ENCODE measurements at regions not wholly inside any gene's neighbourhood (a gene's known extent, or its start where the extent isn't known, plus 50 kb on each side); places are given as distances from the start of the nearest gene placed in this dataset.

DNA sequence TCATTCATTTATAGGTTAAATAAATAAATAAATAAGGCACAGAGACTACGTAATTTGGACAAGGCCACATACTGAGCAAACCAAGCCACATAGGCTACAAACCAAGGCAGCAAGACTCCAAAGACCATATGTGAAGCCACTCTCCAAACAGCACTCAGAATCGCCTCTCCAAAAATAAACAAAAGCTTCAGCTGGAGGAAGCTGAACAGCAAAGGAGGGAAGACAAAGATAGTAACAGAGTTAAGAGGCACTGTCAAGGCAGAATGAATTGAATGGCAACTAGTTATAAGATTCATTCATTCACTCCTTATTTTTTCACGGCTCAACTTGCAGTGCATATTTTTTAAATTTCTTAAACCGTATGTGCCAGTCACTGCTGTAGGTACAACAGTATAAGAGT, 200.5 kb upstream of the GRIP1 start:
- Histone ChIP-seq H3K4me1 (no peaks in the 10 kb centered on the region), H3K27ac (no peak overlapping the region), H3K4me3 (no peak overlapping the region), H3K9me3 (no peaks in the 10 kb centered on the region), H3K27me3 (ENCODE audit: low read depth) (peaks cover 5% of the 10 kb centered on the region), H3K36me3 (no peaks in the 10 kb centered on the region)
- ATAC-seq (no peak), DNase-seq (no peak)
- intact Hi-C loops (cut with DNase I) = no loop called here
- TF ChIP-seq, protein P1, sequence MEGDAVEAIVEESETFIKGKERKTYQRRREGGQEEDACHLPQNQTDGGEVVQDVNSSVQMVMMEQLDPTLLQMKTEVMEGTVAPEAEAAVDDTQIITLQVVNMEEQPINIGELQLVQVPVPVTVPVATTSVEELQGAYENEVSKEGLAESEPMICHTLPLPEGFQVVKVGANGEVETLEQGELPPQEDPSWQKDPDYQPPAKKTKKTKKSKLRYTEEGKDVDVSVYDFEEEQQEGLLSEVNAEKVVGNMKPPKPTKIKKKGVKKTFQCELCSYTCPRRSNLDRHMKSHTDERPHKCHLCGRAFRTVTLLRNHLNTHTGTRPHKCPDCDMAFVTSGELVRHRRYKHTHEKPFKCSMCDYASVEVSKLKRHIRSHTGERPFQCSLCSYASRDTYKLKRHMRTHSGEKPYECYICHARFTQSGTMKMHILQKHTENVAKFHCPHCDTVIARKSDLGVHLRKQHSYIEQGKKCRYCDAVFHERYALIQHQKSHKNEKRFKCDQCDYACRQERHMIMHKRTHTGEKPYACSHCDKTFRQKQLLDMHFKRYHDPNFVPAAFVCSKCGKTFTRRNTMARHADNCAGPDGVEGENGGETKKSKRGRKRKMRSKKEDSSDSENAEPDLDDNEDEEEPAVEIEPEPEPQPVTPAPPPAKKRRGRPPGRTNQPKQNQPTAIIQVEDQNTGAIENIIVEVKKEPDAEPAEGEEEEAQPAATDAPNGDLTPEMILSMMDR (IDR thresholded peaks at IDR 0.05) = no peak

DNA sequence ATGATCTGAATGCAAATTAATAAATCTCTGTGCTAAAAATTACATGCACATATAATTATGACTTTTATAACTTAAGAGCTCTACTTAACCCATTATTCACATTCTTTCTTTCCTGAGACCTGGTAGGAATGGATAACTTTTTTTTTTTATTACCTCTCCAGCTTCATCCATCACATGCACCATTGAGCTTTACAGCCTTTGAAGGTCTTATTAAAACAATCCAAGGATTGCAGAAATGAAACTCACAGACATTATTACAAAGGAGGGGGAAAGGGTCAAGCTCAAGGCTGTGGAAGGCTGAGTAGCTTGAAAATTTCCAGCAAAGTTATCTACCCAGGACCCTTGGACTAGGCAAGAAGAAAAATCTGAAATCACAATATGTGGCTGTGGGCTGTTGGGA, 202.5 kb upstream of the GRIP1 start:
- Histone ChIP-seq H3K4me3 (no peak overlapping the region), H3K4me1 (no peaks in the 10 kb centered on the region), H3K27me3 (ENCODE audit: low read depth) (peaks cover 5% of the 10 kb centered on the region), H3K9me3 (no peaks in the 10 kb centered on the region), H3K27ac (no peak overlapping the region), H3K36me3 (no peaks in the 10 kb centered on the region)
- TF ChIP-seq, protein P1 (IDR thresholded peaks at IDR 0.05) = no peak
- intact Hi-C loops (cut with DNase I) = no loop called here
- DNase-seq = no peak
- no peak for ATAC-seq

DNA sequence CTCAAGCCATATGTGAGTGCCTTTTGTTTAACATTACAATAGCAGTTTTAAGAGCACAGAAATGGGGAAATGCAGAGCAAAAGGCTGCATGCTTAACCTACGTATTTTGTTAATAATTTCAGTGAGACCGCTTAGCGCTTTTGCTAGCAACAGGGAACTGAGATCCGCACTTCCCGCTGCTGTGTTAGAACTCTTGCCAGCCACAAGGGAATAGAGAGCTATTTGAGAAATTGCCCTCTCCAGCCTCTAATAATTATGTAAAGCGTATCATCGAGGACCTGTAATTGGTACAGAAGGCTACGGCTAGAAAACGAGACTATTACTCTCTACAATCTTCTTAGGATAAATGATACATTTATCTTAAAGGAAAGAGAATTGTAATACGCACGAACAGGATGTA, 205.2 kb upstream of the GRIP1 start:
- no peak for DNase-seq
- Histone ChIP-seq H3K27ac (no peak overlapping the region), H3K4me1 (no peaks in the 10 kb centered on the region), H3K4me3 (no peak overlapping the region), H3K36me3 (no peaks in the 10 kb centered on the region), H3K9me3 (no peaks in the 10 kb centered on the region), H3K27me3 (ENCODE audit: low read depth) (peaks cover 5% of the 10 kb centered on the region)
- intact Hi-C loops (cut with DNase I) = no loop called here
- TF ChIP-seq, protein P1 (IDR thresholded peaks at IDR 0.05) = no peak
- ATAC-seq = no peak

DNA sequence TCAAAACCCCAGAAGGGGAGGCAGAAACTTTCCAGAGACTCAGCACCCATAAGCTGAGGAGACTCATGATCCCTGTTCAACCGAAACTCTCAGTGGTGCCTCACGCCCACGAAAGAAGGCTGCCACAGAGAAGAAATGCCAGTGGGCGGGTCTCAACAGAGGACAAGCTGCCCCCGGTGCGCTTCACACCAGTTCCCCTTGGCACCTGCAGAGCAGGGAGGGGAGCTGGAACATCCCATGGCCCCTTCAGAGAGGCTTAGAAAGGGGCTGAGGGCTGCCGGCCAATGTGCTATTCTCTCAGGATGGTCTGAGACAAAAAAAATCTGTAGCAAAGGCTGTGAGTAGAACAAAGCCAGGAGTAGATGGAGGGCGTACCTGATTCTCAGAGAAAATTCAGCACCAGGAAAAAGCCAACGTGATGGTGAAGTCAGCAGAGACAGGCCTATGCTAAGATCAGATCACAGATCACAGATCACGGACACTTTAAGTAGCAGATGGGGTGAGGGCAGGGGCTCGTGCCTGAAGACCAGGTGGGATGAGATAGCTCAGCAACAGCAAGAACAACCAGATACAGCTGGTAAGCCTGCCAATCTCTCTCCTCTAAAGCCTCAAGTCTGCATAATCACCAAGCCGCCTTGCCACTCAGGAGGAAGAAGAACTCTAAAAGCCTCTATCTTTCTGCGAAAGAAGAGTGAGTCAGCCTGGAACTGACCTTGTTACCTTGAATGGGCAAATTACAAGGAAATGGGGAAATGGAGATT, 206.4 kb upstream of the GRIP1 start:
- Histone ChIP-seq H3K9me3 (no peaks in the 10 kb centered on the region), H3K27me3 (ENCODE audit: low read depth) (peaks cover 5% of the 10 kb centered on the region), H3K27ac (no peak overlapping the region), H3K36me3 (no peaks in the 10 kb centered on the region), H3K4me1 (no peaks in the 10 kb centered on the region), H3K4me3 (no peak overlapping the region)
- no peak for ATAC-seq
- DNase-seq = no peak
- TF ChIP-seq, protein P1 (IDR thresholded peaks at IDR 0.05) = no peak
- intact Hi-C loops (cut with DNase I) = no loop called here

DNA sequence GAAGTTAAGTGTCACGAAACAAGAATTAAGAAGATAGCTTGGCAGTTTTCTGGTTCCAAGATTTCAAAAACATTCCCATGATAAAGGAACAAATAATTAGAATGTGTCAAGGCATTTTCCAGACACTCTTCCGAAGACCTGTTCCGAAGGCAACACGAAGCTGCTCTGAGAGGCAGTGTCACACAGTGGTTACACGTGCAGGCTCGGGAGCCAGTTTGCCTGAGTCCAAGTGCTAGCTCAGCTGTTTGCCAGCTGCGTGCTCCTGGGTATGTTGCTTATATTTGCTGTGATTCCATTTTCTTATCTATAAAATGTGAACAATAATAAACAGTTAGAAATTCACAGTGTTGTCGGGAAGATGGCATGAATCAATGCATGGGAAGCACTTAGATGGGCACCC, 217.9 kb upstream of the GRIP1 start:
- TF ChIP-seq, protein P1 (IDR thresholded peaks at IDR 0.05) = no peak
- Histone ChIP-seq H3K4me1 (no peaks in the 10 kb centered on the region), H3K27me3 (ENCODE audit: low read depth) (no peaks in the 10 kb centered on the region), H3K36me3 (no peaks in the 10 kb centered on the region), H3K9me3 (no peaks in the 10 kb centered on the region), H3K27ac (no peak overlapping the region), H3K4me3 (no peak overlapping the region)
- no peak for DNase-seq
- ATAC-seq = no peak
- intact Hi-C loops (cut with DNase I) = no loop called here
